ENCODE measurements at regions not wholly inside any gene's neighbourhood (a gene's known extent, or its start where the extent isn't known, plus 50 kb on each side); places are given as distances from the start of the nearest gene placed in this dataset.

DNA sequence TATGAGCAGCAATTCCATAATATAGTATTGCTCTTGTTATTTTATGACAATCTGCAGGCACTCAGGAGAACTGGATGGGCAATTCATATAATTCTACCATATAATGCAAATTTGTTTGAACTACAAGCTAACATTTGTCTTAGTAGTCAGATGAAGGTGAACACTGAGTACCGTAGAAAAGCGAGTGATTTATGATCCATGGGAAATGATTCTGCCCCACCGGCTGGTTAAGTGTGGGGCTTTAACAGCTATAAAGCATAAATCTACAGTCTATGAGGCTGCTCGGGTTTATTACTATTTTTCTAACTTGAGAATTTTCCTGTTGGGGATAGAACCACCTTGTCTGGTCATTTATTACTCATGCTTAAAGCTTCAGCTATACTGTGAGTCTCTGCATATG lies 275.5 kb downstream of the PCDH10 start:
- ChIA-PET CTCF (no interaction called here), POLR2A (no interaction called here)
- no peaks in the 10 kb centered on the region for H3K9me3 ChIP-seq
- 38% methylated on average over 4 of the region's 4 CpGs for WGBS (ENCODE audit: low lambda C conversion rate)
- no peak overlapping the region for H3K27ac ChIP-seq (ENCODE audit: low read depth in 2 of 2, low read length in 1 of 2)
- no peak overlapping the region for H3K9ac ChIP-seq
- no peak overlapping the region for H3K4me2 ChIP-seq
- no peaks in the 10 kb centered on the region; a peak in 1 of 4 replicates for H3K4me1 ChIP-seq (ENCODE audit: control insufficient read depth in 1 of 2, insufficient read depth in 2 of 2, low read depth in 1 of 2, low read length in 1 of 2)
- no peak overlapping the region for H2AFZ ChIP-seq (ENCODE audit: low read depth)
- no peaks in the 10 kb centered on the region for H3K36me3 ChIP-seq (replicated peaks in 1 of 2; ENCODE audit: control insufficient read depth in 1 of 2, insufficient read depth in 2 of 2, low read length in 1 of 2)
- no peaks in the 10 kb centered on the region for H4K20me1 ChIP-seq (ENCODE audit: insufficient read depth)
- no peaks in the 10 kb centered on the region for H3F3A ChIP-seq (replicated peaks; ENCODE audit: insufficient read depth)
- H3K4me3 ChIP-seq (ENCODE audit: low read depth in 2 of 2, low read length in 1 of 2): no peak overlapping the region
- H3K27me3 ChIP-seq (ENCODE audit: insufficient read depth): no peaks in the 10 kb centered on the region; the same call in 1 of the 2 replicates
- H3K9me2 ChIP-seq: no peaks in the 10 kb centered on the region
- no peaks in the 10 kb centered on the region for H3K79me2 ChIP-seq (ENCODE audit: insufficient read depth)
- DNase-seq: no peak
- no peak for TF ChIP-seq GATA2 (CRISPR knock-in tag; IDR thresholded peaks at IDR 0.05)
- no peak for TF ChIP-seq RFX5 (IDR thresholded peaks at IDR 0.05; ENCODE audit: low read length)
- TF ChIP-seq, protein P1, sequence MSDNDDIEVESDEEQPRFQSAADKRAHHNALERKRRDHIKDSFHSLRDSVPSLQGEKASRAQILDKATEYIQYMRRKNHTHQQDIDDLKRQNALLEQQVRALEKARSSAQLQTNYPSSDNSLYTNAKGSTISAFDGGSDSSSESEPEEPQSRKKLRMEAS (IDR thresholded peaks at IDR 0.05; ENCODE audit: low read depth): no peak
- TF ChIP-seq FOSL2 (IDR thresholded peaks at IDR 0.05; ENCODE audit: borderline replicate concordance, low read depth): no peak
- no peak for TF ChIP-seq NRF1 (IDR thresholded peaks at IDR 0.05; ENCODE audit: low read depth, low read length)
- TF ChIP-seq TEAD4 (IDR thresholded peaks at IDR 0.05; ENCODE audit: borderline replicate concordance, insufficient read depth): no peak
- TF ChIP-seq, protein P2, sequence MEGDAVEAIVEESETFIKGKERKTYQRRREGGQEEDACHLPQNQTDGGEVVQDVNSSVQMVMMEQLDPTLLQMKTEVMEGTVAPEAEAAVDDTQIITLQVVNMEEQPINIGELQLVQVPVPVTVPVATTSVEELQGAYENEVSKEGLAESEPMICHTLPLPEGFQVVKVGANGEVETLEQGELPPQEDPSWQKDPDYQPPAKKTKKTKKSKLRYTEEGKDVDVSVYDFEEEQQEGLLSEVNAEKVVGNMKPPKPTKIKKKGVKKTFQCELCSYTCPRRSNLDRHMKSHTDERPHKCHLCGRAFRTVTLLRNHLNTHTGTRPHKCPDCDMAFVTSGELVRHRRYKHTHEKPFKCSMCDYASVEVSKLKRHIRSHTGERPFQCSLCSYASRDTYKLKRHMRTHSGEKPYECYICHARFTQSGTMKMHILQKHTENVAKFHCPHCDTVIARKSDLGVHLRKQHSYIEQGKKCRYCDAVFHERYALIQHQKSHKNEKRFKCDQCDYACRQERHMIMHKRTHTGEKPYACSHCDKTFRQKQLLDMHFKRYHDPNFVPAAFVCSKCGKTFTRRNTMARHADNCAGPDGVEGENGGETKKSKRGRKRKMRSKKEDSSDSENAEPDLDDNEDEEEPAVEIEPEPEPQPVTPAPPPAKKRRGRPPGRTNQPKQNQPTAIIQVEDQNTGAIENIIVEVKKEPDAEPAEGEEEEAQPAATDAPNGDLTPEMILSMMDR (IDR thresholded peaks at IDR 0.05): no peak
- no peak for TF ChIP-seq JUND (IDR thresholded peaks at IDR 0.05)
- TF ChIP-seq, protein P3, sequence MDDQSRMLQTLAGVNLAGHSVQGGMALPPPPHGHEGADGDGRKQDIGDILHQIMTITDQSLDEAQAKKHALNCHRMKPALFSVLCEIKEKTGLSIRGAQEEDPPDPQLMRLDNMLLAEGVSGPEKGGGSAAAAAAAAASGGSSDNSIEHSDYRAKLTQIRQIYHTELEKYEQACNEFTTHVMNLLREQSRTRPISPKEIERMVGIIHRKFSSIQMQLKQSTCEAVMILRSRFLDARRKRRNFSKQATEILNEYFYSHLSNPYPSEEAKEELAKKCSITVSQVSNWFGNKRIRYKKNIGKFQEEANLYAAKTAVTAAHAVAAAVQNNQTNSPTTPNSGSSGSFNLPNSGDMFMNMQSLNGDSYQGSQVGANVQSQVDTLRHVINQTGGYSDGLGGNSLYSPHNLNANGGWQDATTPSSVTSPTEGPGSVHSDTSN (IDR thresholded peaks at IDR 0.05): no peak
- no peak for TF ChIP-seq RAD21 (IDR thresholded peaks at IDR 0.05; ENCODE audit: low read length)
- no peak for TF ChIP-seq ZBTB33 (IDR thresholded peaks at IDR 0.05; ENCODE audit: borderline replicate concordance, low read depth)

- no peak overlapping the region for H3K4me2 ChIP-seq
- no peaks in the 10 kb centered on the region for H3K36me3 ChIP-seq (replicated peaks in 1 of 2; ENCODE audit: control insufficient read depth in 1 of 2, insufficient read depth in 2 of 2, low read length in 1 of 2)
- no peaks in the 10 kb centered on the region for H3K27me3 ChIP-seq (ENCODE audit: insufficient read depth)
- H3K9me3 ChIP-seq: no peaks in the 10 kb centered on the region
- no peak overlapping the region for H2AFZ ChIP-seq (ENCODE audit: low read depth)
- WGBS (ENCODE audit: low lambda C conversion rate): 7% methylated on average over 2 of the region's 2 CpGs
- H3K4me3 ChIP-seq (ENCODE audit: low read depth in 2 of 2, low read length in 1 of 2): no peak overlapping the region
- no peaks in the 10 kb centered on the region for H3K9me2 ChIP-seq
- no peaks in the 10 kb centered on the region for H3K79me2 ChIP-seq (ENCODE audit: insufficient read depth)
- DNase-seq: no peak
- H4K20me1 ChIP-seq (ENCODE audit: insufficient read depth): no peaks in the 10 kb centered on the region
- H3K4me1 ChIP-seq (ENCODE audit: control insufficient read depth in 1 of 2, insufficient read depth in 2 of 2, low read depth in 1 of 2, low read length in 1 of 2): no peaks in the 10 kb centered on the region
- H3K9ac ChIP-seq: no peak overlapping the region
- ChIA-PET CTCF (no interaction called here), POLR2A (no interaction called here)
- H3F3A ChIP-seq (replicated peaks; ENCODE audit: insufficient read depth): no peaks in the 10 kb centered on the region
- no peak overlapping the region for H3K27ac ChIP-seq (ENCODE audit: low read depth in 2 of 2, low read length in 1 of 2)
- TF ChIP-seq RCOR1 (IDR thresholded peaks at IDR 0.05; ENCODE audit: low read length) (no peak), GATA2 (CRISPR knock-in tag; IDR thresholded peaks at IDR 0.05) (no peak), EZH2phosphoT487 (IDR thresholded peaks at IDR 0.05; ENCODE audit: borderline replicate concordance, low read depth) (no peak), FOXJ3 (CRISPR knock-in tag; IDR thresholded peaks at IDR 0.05) (no peak), ELF1 (IDR thresholded peaks at IDR 0.05) (no peak), TCF12 (IDR thresholded peaks at IDR 0.05) (no peak), SIN3A (IDR thresholded peaks at IDR 0.05; ENCODE audit: borderline replicate concordance, low read depth, low read length) (no peak), FOXM1 (IDR thresholded peaks at IDR 0.05; ENCODE audit: low read depth) (no peak), RXRA (IDR thresholded peaks at IDR 0.05; ENCODE audit: borderline replicate concordance, low read depth) (no peak), POLR2AphosphoS5 (IDR thresholded peaks at IDR 0.05; ENCODE audit: low read depth, low read length) (no peak), JUND (IDR thresholded peaks at IDR 0.05) (no peak)
- TF ChIP-seq, protein P1 (IDR thresholded peaks at IDR 0.05; ENCODE audit: low read depth): no peak
- TF ChIP-seq, protein P3 (IDR thresholded peaks at IDR 0.05): no peak
- TF ChIP-seq, protein P2 (IDR thresholded peaks at IDR 0.05): no peak
Observed at GRCh38 chr4:133403913-133404312, 254.8 kb downstream of the PCDH10 start.
